Activated T-cell treated with anti-CD3 and anti-CD28 coated beads for 1 hour (primary cell): ENCODE measurements at regions not wholly inside any gene's neighbourhood (a gene's known extent, or its start where the extent isn't known, plus 50 kb on each side); places are given as distances from the start of the nearest gene placed in this dataset.

Source experiments
- DNase-seq: peaks from one replicate; pipeline ENCODE4 v3.0.0-alpha.2; 2020; ENCODE audit warnings: low read depth

DNA sequence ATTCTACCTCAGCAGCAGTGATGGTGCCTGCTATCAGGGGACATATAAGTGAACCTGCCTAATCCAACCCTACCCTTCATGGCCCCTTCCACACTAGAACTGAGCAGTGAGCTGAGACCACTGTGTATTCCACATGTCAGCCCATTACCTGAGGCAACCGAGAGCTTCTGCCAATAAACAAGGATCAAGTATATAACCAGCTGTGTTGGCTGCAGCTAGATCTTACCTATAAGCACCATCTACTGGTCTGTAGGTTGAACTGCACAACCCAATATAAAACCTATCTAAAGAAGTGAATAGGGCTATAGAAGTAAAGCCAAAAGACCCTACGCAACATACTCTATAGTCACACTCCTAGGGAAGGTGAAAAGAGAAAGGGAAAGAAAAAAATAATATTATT is 376.9 kb downstream of the HHIPL2 start:
- no peak for DNase-seq

DNA sequence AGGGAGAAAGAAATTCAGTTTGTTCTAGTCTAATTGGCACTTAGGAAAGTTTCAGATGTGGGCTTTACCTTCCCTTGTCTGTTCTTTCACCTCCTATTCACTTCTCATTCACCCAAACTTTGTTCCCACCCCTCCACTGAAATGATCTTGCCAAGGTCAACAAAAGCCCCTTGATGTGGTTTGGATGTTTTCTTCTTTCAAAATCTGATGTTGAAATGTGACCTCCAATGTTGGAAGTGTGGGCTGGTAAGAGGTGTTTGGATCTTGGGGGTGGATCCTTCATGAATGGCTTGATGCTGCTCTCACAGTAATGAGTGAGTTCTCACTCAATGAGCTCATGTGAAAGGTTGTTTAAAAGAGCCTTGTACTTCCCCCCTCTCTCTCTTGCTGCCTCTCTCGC is 379.3 kb downstream of the HHIPL2 start:
- no peak for DNase-seq

DNA sequence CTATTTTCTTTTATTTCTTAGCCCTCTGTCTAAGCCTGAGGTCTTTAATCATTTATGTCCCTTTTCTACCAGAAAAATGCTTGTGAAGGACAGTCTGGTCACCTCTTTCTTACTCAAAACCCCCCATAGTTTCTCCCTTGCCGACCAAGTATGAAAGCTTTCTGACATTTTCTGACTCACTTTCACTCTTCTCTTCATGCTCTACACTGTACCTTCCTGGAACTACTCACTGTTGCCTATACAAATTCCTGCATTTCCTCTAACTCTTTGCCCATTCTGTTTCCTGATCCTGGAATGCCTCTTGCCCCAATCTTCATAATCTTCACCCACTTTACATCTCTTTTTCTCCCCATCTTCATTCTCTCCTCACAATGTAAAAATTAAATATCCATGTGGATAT is 380.0 kb downstream of the HHIPL2 start:
- no peak for DNase-seq

DNA sequence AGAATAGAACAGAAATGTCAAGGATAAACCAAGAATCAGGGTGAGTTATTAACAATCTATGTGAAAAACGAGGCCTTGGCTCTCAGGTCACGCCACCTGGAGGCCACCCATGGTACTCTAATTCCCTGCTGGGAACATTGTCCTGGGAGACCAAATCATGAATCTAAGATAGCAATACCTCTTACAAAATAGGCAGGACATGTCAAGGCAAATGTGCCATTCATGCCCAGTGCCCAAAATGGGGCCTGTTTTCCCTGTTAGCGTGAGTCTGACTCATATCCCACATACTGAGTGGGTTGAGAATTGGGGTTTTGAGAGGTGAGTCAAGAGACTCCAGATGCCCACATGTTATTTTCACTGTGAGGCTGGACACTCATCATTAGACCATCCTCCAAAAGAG is 380.8 kb downstream of the HHIPL2 start:
- DNase-seq = no peak

DNA sequence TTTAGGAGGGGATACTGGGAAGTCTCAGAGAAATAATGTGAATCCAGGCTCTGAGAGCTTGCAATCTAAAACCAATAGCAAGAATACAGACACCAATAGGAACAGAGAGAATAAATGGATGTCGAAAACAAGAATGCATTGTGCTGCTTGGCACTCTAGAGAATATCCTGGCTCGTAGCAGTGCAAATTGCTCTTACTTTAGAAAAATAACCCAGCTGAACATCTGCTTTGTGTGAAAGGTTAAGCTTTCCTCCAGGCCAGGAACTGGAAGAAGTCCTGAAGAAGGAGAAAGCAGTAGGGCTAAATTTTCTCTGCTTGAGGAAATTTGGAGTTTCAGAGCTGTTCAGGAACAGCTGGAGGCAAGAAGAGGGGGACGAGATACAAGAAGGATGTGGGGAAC is 382.3 kb downstream of the HHIPL2 start:
- DNase-seq = no peak

DNA sequence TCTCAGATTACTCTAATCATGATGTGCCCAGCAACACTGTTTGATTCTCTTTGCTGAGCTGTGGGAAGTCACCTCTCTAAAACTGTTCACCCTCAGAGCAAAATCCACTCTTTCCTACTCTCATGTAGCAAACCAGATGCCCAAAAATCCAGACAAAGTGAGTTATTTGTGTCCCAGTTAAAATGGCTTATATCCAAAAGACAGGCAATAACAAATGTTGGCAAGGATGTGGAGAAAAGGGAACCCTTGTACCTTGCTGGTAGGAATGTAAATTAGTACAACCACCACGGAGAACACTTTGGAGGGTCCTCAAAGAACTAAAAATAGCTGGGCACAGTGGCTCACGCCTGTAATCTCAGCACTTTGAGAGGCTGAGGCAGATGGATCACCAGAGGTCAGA is 384.0 kb downstream of the HHIPL2 start:
- DNase-seq = no peak

DNA sequence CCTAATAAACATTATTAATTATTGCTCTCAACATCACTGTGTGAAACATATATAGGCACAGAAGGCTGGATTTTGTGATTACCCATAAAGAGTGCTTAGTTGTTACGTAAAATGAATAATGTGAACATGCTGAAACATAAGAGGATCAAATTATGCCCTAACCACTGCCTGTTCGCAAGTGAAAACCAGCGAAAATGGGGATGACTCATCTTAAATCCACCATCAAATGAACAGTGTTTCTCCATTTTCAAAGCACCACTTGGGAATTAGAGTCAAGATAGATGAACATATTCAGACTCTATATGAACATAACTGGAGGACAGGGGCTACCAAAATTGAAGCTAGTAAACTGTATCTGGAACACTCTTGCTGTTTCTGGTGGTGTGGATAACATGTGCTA is 386.2 kb downstream of the HHIPL2 start:
- DNase-seq = no peak

DNA sequence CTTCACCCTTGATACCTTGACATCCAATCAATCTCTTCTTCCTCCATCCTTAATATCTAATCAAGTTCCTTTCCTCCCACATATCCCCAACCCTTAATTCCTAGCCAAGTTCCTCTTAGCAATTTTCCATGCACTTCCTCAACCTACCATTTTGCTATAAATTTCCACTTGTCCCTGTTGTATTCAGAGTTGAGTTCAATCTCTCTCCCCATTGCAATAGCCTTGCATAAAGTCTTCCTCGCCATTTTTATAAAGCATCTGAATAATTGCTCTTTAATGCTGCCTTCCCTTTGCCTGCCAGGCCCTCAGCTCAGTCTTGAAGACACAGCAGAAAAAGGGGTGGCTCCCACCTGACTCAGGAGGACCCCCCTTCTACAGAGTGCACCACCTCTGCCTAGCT is 390.3 kb downstream of the HHIPL2 start:
- DNase-seq = no peak

DNA sequence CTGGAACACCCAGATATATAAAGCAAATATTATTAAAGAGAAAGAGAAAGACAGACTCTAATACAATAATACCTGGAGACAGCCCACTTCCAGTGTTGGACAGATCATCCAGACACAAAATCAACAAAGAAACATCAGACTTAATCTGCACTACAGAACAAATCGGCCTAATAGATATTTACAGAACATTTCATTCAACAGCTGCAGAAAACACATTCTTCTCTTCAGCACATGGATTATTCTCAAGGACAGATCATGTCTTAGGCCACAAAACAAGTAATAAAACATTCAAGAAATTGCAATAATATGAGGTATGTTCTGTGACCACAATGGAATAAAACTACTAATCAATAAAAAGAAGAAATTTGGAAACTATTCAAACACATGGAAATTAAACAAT is 398.3 kb upstream of the DUSP10 start:
- no peak for DNase-seq

DNA sequence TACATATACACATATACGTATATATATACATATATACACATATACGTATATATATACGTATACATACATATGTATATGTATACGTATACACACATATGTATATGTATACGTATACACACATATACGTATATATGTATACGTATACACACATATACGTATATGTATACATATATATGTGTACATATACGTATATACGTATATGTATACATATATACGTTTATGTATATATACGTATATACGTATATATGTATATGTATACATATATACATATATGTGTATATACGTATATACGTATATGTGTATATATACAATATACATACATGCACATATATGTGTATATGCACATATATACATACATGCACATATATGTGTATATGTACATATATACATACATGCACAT is 396.2 kb upstream of the DUSP10 start:
- DNase-seq = no peak

DNA sequence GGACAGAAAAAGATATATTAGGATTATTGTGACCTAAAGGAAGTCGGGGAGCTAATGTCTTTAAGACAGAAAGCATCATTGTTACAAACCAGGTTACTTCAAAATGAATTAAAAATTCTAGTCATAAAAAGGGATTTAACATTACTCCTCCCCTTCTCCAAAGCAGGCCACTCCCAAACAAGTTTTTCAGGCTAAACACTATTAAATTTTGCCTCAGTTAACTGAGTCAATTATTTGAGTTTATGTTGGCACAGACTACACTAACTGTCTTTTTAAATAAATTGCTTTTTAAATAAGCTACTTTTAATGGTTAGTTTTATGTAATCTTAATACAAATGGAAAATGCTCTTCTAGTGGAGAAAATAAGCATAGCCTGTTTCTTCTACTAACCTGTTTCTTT is 395.0 kb upstream of the DUSP10 start:
- no peak for DNase-seq

DNA sequence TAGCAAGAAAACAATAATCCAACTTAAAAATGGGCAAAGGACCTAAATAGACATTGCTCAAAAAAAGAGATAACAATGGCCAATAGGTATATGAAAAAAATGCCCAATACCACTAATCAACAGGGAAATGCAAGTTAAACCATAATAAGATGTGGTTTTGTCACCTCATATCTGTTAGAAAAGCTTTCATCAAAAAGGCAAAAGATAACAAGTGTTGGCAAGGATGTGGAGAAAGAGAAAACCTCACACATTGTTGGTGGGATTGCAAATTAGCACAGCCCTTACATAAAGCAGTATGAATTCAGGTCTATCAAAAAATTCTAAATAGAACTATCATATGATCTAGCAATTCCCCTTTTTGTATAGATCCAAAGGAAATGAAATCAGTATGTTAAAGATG is 387.2 kb upstream of the DUSP10 start:
- DNase-seq = no peak

DNA sequence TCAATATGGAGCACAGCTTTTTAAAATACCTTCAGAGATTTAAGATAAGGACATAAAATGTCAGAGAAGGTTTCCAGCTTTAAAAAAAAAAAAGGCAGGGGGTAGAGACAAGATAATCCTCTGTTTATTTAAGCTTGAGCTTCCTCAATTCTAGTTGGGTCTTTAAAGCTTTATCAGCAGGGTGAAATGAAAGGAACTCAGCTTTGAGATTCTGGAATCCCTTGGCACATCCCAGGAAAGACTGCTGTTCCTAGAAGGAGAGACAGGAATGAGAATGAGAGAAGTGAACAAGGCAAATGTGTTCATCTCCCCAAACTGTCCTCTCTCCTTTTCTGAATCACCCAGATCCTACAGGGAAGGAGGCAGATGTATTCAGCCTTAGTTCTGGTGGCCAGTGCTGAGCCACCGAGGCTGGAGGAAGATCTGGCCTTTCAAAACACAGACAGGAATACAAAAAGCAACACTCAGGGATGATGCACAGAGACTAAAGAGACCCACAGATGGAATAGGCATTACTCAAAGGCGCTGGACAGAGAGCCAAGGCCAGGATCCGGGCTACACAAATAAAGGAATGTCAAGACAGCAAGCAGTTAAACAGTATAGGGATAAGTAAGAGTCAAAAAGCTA is 385.8 kb upstream of the DUSP10 start:
- no peak for DNase-seq

DNA sequence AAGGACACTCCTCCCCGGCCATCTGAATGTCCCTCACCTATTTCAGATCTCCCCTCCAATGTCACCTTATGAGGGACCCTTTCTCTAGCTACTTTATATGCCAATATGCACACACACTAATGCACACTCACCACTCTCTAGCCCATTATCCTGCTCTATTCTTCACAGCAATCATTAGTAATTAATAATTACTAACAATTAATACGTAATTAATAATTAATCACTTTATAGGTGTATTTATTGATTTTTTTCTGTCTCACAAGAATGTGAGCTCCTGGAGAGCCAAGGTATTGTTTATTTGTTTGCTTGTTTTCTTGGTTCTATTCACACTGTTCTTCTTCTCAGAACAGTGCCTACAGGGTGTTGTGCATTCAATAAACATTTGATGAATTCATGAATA is 385.2 kb upstream of the DUSP10 start:
- no peak for DNase-seq

DNA sequence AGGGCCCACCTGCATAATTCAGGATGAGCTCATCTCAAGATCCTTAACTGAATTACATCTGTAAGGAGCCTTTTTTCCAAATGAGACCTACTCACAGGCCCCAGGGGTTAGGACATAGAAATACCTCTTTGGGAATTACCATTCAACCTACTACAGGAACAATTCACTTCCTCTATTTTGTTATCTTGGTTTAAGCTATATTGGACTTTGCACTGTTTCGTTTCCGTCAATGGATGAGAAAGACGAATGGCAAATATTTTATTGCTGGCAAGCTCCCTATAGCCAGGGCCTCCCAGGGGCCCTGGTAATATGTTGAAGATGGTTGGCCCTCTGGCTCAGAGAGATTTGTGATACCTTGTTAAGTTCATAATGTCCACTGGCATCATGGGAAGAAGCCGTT is 384.2 kb upstream of the DUSP10 start:
- DNase-seq = no peak

DNA sequence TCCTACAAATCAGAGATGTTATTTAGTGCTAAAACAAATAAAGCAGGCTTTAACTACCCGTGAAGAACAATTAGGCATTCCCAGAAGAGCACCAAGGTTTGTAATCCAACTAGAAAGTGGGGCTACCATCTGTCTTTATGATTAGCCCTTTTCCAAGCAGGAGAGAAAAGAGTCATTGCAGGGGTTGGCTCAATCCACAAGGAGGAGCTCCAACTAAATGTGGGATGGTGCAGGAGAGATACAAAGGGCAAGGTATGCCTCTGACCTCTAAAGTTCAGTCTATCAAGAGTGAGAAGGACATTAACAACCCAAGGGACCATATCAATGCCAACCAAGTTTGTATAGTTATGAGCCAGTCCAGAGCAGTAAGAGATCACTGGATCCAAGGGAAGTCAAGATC is 382.7 kb upstream of the DUSP10 start:
- no peak for DNase-seq

DNA sequence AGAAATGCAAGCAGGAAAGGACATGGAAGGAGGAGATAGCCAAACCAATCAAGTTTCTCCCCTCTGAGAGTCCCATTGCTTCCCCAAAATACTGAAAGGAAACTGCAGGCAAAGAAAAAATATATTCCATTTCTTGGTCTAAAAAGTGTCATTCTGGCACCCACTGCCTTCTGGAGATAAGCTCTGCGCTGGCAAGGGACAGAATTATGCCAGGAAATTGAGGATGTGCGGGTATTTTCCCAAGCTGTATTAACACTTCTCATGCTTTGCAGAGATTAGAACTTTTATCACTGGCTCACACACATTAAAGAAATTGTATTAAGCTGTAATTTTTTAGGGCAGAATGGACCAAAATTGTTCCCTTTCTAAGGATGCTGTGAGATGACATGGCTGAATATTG is 381.2 kb upstream of the DUSP10 start:
- DNase-seq = no peak

DNA sequence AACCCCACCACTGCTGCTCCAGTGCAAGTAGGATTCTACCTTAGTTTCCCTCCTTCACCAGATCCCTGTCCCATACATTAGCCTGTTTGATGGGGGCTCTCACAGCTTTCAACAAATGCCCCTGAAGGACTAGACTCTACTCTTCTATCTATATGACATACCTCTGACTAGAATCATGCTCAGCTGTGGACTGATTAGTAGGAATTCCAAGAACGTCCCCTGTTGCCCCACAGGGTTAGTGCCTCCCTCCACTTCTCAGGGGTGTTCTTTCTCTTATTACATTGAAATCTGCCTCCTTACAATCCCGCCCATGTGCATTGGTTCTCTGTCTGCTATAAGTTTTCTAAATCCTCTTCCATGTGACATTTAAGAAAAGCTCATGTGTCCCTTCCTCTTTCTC is 375.9 kb upstream of the DUSP10 start:
- DNase-seq = no peak

DNA sequence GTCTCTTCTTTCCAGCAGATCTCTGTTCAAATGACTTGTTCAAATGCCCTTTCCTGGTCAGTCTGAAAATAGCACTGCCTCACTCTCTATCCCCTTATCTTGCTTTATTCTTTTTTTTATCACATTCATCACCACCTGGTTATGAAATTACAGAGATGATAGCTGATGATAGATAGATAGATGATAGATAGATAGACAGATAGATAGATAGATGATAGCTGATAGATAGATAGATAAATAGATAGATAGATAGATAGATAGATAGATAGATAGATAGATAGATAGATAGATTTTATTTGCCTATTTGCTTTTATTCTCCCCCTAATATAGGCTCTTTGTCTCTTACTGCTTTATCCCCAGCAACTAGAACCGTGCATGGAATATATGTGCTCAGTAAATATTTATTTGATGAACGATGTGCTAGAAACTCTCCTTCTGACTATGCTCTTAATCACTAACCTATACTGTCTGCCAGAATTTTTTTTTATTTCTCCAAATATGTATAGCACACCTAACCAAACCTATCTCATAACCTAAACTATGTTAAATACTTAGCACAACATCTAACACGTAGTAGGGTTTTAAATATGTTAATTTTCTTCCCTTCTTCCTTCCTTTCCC is 372.8 kb upstream of the DUSP10 start:
- no peak for DNase-seq

DNA sequence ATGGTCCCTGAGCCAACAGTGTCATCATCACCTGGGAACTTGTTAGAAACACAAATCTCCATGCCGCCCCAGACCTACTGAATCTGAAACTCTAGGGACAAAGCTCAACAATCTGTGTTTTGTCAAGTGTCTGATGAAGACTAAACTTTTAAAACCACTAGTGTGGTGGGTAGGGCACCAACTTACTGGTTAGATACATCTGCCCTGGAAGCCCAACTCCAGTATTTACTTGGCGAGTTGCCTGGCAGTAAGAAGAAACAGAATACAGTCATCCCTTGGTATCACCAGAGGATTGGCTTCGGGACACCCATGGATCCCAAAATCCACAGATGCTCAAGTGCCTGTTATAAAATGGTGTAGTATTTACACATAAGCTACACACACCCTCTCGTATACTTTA is 367.9 kb upstream of the DUSP10 start:
- DNase-seq = no peak

DNA sequence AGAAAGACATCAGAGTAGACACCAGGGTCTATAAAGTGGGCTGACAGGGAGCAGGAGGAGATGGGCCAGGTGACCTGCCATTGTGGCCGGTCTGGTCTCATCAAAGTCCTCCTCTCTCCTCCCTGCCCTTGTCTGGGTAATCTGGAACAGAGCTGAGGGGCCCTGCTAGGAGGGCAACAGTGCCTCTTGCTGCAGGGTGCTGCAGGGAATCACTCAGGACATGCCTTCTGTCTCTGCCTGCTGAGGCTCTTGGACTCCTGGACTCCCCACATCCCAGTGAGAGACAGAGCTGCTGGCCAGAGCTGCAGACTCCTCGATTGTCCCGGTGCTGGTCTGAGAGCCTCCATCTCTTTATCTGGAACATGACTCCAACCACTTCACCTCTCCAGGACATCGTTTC is 366.1 kb upstream of the DUSP10 start:
- DNase-seq = no peak

DNA sequence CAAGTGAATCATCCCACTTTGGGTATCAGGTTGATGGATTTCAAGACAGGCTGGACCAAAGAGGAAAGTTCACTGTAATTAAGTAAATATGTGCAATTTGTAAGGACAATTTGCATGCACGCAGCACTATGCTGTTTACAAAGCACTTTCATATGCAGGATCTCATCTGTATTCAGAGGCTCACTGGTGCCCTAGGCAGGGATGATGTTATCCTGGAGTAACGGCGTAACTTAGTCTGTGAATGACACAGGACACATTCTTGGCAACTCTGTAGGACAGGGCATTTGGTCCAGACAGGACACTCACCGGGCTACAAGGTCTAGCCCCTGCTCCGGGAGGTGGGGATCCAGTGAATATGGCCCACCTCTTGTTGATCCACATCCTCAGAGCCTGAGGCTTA is 365.4 kb upstream of the DUSP10 start:
- DNase-seq = no peak

DNA sequence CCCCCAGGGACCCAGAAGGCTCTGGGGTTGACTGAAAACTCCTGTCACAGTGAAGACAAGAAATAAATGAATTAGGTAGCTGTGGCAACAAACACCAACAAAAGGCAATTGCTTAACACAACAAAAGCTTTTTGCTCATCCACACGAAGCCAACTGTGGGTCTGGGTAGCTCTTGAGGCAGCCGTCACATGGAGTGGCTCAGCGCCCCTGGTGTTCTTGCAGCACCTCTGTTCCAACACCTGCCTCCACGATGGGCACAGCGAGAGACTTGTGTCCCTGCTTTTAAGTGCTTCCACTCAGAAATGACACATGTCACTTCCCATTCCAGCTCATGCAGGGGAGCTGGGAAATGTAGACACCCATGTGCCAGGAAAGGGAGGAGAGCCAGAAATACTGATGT is 364.5 kb upstream of the DUSP10 start:
- no peak for DNase-seq

DNA sequence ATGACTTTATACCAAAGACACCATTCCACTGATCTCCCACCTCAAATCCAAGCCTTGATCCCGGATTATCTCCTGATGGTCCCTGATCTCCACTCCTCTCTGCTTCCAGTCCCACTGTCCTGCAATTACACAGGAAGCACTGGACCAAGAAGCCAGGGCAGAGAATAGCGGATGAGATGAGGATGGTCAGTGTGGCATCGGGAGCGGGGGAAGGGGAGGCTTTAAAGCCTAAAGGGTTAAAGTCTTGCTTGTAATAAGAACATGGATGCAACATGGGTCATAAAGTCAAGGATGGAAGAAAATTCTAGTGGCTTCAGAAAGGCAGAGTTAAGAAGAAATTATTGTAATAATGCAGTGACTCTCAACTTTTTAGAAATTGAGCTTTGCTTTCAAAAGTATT is 364.0 kb upstream of the DUSP10 start:
- no peak for DNase-seq

DNA sequence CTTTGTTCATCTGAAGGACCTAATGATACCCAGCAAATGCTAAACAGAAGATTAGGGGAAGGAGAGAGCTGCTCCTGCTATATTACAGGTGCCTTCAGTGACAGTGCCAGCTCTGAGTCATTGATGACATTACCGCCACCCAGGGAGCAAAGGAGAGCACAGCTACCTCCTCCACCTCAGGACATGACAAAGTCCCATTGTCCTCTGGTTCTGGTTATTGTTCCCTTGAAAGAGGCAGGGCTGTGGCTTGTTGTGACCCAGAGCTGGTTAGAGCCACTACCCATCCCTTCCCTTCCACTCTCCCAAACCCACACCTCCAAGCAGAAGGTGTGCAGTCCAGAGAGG is 363.5 kb upstream of the DUSP10 start:
- DNase-seq = no peak
